BE2C (cell line): ENCODE measurements at regions not wholly inside any gene's neighbourhood (a gene's known extent, or its start where the extent isn't known, plus 50 kb on each side); places are given as distances from the start of the nearest gene placed in this dataset.

Source experiments
- DNase-seq: peaks from one replicate; pipeline ENCODE4 v3.0.0-alpha.2; 2020
- H3K27me3 ChIP-seq: fragments of 250-450 bp; sonication (Bioruptor Pico); 2 replicates; pipeline ENCODE4 v1.5.1; 2020; ENCODE audit warnings: mild to moderate bottlenecking
- H3K36me3 ChIP-seq: fragments of 250-450 bp; sonication (Bioruptor Pico); 2 replicates; pipeline ENCODE4 v1.5.1; 2020; ENCODE audit warnings: mild to moderate bottlenecking
- H3K4me1 ChIP-seq: fragments of 250-450 bp; sonication (Bioruptor Pico); 2 replicates; pipeline ENCODE4 v1.5.1; 2020
- H3K4me3 ChIP-seq: 2 replicates; pipeline ENCODE4 v1.5.1; 2011; ENCODE audit warnings: low read depth, low read length
- H3K9me3 ChIP-seq: fragments of 250-450 bp; sonication (Bioruptor Pico); 2 replicates; pipeline ENCODE4 v1.5.1; 2020
- TF ChIP-seq, protein P1 (sequence below): IDR thresholded peaks from 2 replicates; pipeline ENCODE4 v1.5.1; 2012; ENCODE audit warnings: mild to moderate bottlenecking, low read depth, low read length

- Histone ChIP-seq H3K36me3 (no peaks in the 10 kb centered on the region), H3K4me1 (no peaks in the 10 kb centered on the region), H3K27me3 (no peaks in the 10 kb centered on the region), H3K9me3 (no peaks in the 10 kb centered on the region), H3K4me3 (no peak overlapping the region)
- DNase-seq = no peak
- TF ChIP-seq, protein P1, sequence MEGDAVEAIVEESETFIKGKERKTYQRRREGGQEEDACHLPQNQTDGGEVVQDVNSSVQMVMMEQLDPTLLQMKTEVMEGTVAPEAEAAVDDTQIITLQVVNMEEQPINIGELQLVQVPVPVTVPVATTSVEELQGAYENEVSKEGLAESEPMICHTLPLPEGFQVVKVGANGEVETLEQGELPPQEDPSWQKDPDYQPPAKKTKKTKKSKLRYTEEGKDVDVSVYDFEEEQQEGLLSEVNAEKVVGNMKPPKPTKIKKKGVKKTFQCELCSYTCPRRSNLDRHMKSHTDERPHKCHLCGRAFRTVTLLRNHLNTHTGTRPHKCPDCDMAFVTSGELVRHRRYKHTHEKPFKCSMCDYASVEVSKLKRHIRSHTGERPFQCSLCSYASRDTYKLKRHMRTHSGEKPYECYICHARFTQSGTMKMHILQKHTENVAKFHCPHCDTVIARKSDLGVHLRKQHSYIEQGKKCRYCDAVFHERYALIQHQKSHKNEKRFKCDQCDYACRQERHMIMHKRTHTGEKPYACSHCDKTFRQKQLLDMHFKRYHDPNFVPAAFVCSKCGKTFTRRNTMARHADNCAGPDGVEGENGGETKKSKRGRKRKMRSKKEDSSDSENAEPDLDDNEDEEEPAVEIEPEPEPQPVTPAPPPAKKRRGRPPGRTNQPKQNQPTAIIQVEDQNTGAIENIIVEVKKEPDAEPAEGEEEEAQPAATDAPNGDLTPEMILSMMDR = no peak
Observed at GRCh38 chr3:104908761-104909160, 457.9 kb upstream of the ALCAM start.

GRCh38 chr3:104909198-104909597 is 457.5 kb upstream of the ALCAM start:
- no peaks in the 10 kb centered on the region for H3K36me3 ChIP-seq
- no peak for DNase-seq
- H3K4me3 ChIP-seq = no peak overlapping the region

GRCh38 chr3:104909721-104910120 is 457.0 kb upstream of the ALCAM start:
- H3K27me3 ChIP-seq = no peaks in the 10 kb centered on the region
- no peak overlapping the region for H3K4me3 ChIP-seq
- H3K36me3 ChIP-seq = no peaks in the 10 kb centered on the region
- H3K4me1 ChIP-seq = no peaks in the 10 kb centered on the region
- no peaks in the 10 kb centered on the region for H3K9me3 ChIP-seq
- DNase-seq = no peak
- TF ChIP-seq, protein P1 = no peak

More at GRCh38 chr3:104909198-104909597, 457.5 kb upstream of the ALCAM start:
- H3K9me3 ChIP-seq = no peaks in the 10 kb centered on the region
- TF ChIP-seq, protein P1 = no peak
- H3K27me3 ChIP-seq = no peaks in the 10 kb centered on the region
- no peaks in the 10 kb centered on the region for H3K4me1 ChIP-seq

DNA sequence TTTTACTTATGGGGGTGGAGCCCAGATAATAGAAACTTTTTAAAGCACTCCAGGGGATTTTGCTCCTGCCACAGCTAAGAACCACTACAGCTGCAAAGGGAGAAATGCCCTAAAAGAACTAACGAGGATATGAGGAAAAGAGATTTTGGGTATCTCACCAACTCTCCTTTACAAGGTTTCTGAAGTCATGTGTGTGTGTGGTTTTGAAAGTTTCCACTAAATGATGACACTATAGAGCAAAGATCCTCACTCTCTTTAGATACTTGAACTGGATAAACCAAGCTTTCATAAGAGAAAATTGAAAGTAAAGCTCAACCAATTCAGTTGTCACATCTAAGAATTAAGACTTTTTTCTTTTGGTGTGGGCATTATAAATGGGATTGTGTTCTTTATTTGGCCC is 455.3 kb upstream of the ALCAM start:
- H3K4me3 ChIP-seq = no peak overlapping the region
- no peak for DNase-seq
- TF ChIP-seq, protein P1 = no peak
- no peaks in the 10 kb centered on the region for H3K4me1 ChIP-seq
- no peaks in the 10 kb centered on the region for H3K9me3 ChIP-seq
- H3K27me3 ChIP-seq = no peaks in the 10 kb centered on the region
- no peaks in the 10 kb centered on the region for H3K36me3 ChIP-seq

- H3K4me3 ChIP-seq = no peak overlapping the region
- DNase-seq = no peak
Observed at GRCh38 chr3:104916971-104917370, 449.7 kb upstream of the ALCAM start.

GRCh38 chr3:104920512-104920911 is 446.2 kb upstream of the ALCAM start:
- no peaks in the 10 kb centered on the region for H3K4me1 ChIP-seq

More at GRCh38 chr3:104916971-104917370, 449.7 kb upstream of the ALCAM start:
- Histone ChIP-seq H3K4me1 (no peaks in the 10 kb centered on the region), H3K9me3 (no peaks in the 10 kb centered on the region), H3K36me3 (no peaks in the 10 kb centered on the region), H3K27me3 (no peaks in the 10 kb centered on the region)
- TF ChIP-seq, protein P1 = no peak

More at GRCh38 chr3:104920512-104920911, 446.2 kb upstream of the ALCAM start:
- H3K4me3 ChIP-seq = no peak overlapping the region
- H3K36me3 ChIP-seq = no peaks in the 10 kb centered on the region
- no peaks in the 10 kb centered on the region for H3K27me3 ChIP-seq
- DNase-seq = no peak
- H3K9me3 ChIP-seq = no peaks in the 10 kb centered on the region
- TF ChIP-seq, protein P1 = no peak
